DMS153 treated with DMSO at 0.1 percent for 48 hours (cell line): ENCODE measurements at regions not wholly inside any gene's neighbourhood (a gene's known extent, or its start where the extent isn't known, plus 50 kb on each side); places are given as distances from the start of the nearest gene placed in this dataset.

Source experiments
- DNase-seq: peaks from one replicate; lab custom pipeline; 2025; ENCODE audit not compliant: unreplicated experiment; lab: John Stamatoyannopoulos, UW

DNA sequence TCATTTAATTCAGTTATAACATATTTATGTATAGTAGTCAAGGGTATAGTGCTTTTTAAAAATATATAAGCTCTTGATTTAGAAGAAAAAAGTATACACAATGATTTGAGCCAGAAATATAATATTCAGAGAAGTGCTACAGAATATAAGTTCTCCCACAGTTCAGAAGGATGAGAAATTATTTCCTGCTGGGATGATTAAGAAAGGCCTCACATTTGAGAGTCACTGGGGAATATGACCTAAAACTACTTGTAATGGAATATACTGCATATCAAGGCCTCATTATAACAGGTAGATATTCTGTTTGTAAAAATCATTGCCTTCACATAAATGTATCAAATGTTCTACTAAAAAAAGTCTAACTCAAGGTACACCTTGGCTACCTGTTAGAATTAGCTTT lies 203.5 kb downstream of the MBD2 start:
- no peak for DNase-seq

- DNase-seq = no peak
Measured at GRCh38 chr18:54020156-54020745, 204.2 kb downstream of the MBD2 start.

GRCh38 chr18:54019641-54020040 lies 204.8 kb downstream of the MBD2 start:
- DNase-seq = no peak

- no peak for DNase-seq
Measured at GRCh38 chr18:54013452-54013851, 211.0 kb downstream of the MBD2 start.

DNA sequence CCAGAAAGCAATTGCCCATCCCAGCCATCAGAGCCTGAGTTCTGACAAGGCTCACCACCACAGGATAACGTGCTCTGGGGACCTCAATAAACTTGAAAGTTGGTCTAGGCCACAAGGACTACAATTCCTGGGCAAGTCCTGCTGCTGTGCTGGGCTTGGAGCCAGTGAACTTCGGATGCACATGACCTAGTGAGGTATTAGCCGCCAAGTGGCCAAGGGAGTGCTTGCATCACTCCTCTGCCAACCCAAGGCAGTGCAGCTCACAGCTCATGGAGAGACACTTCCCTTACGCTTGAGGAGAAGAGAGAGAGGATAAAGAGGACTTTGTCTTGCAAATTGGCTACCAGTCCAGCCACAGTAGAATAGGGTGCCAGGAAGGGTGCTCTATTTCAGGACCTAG lies 219.6 kb downstream of the MBD2 start:
- no peak for DNase-seq

GRCh38 chr18:54003195-54003594 lies 221.3 kb downstream of the MBD2 start:
- DNase-seq = no peak

DNA sequence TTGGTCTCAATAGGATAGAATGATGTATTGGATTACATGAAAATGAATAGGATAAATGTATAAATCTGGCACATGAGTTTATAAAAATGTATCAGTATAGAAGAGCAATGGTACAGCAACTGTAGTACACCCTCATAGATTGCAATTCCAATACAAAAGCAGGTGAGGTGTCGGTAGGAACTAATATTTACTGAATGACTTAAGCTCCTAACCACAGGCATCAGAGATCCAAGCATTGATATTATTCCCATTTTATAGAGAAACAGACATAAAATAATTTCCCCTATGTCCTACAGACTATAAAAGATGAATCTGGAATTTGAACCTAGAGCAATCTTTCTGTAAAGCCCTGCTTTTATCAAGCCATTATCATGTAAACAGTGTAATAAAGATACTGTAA lies 227.4 kb downstream of the MBD2 start:
- DNase-seq = no peak

- DNase-seq = no peak
Measured at GRCh38 chr18:53994016-53994415, 230.5 kb downstream of the MBD2 start.

GRCh38 chr18:53991805-53992204 lies 232.7 kb downstream of the MBD2 start:
- no peak for DNase-seq

DNA sequence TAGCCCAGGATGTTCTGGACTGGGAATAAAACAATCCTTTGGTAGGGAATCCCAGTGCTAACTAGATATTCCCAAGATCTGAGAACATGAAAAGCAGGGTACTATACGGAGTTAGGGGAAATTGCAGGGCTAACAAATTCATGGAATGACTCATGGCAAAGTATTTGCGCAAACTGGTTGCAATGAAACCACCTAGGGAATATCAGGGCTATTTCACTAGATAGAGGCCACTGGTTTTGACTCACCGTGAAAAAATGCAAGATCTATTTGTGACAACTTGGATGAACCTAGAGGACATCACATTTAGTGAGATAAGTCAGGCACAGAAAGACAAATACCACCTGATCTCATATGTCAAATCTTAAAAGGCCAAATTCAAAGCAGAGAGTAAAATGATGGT lies 233.3 kb downstream of the MBD2 start:
- no peak for DNase-seq

GRCh38 chr18:53990485-53990884 lies 234.0 kb downstream of the MBD2 start:
- DNase-seq = no peak

- no peak for DNase-seq
Measured at GRCh38 chr18:53984021-53984420, 240.4 kb downstream of the MBD2 start.

DNA sequence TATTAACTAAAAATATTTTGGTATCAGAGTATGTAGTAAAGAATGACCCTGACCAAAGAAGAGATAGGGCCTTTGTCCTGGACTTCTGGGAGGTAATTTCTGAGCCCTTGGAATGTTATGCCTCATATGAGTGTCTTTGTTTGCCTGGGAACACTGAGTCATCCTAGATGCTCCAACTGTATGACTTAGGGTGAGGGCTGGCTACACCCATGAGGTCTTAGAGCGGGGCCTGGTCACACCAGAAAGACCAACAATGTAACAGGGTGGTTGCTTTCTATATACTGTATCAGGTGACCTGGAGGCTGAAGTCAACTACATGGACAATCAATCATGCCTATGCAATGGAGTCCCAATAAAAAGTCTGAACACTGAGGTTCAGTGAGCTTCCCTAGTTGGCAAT lies 253.1 kb downstream of the MBD2 start:
- no peak for DNase-seq

DNA sequence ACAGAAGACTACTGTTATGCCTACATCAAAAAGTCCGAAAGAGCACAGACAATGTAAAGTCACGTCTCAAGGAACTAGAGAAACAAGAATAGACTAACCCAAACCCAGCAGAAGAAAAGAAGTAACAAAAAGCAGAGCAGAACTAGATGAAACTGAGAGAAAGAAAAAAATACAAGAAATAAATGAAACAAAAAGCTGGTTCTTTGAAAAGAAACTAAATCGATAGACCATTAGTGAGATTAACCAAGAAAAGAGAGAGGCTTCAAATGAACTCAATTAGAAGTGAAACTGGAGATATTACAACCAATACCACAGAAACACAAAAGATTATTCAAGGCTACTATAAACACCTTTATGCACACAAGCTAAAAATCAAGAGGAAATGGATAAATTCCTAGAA lies 271.8 kb downstream of the MBD2 start:
- DNase-seq = no peak

GRCh38 chr18:53950545-53950944 lies 273.9 kb downstream of the MBD2 start:
- DNase-seq = no peak

- DNase-seq = no peak
Measured at GRCh38 chr18:53948991-53949390, 275.5 kb downstream of the MBD2 start.

- no peak for DNase-seq
Measured at GRCh38 chr18:53947092-53947640, 277.3 kb downstream of the MBD2 start.

GRCh38 chr18:53946594-53946993 lies 277.9 kb downstream of the MBD2 start:
- no peak for DNase-seq

- DNase-seq = no peak
Measured at GRCh38 chr18:53944721-53945120, 279.7 kb downstream of the MBD2 start.

- no peak for DNase-seq
Measured at GRCh38 chr18:53943326-53943860, 281.1 kb downstream of the MBD2 start.

DNA sequence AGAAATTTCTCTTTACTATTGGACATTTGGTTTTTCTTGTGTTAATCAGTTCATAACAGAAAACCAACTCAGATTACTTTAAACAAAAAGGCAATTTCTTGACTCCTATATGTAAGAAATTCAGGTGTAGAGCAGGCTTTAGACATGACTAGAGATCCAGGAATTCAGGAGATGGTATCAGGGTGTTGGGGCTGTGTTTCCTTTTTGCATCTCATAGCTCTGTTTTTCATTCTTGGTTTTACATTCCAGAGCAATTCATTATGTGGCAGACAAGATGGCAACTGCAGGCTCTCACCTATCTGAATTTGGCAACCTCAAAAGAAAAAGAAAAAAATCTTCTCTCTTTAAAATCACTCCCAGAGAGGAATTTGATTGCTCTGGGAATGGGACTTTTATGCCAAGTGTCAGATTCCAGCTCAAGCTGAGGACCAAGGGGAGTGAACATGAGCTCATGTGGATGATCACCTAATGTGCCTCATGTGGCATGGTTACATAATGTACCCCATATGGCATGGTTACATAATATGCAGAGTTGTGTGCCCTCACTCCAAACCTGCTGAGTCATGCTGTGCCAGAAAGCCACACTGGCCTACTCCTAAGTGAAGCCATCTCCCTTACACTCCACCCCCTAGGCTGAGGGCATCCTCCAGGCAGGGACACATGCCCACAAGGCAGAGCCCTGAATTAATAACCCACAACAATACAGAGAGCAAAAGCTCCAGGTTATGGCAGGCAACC lies 282.7 kb downstream of the MBD2 start:
- no peak for DNase-seq

GRCh38 chr18:53937037-53937436 lies 287.4 kb downstream of the MBD2 start:
- no peak for DNase-seq
